IMR-90 (cell line): ENCODE measurements at regions not wholly inside any gene's neighbourhood (a gene's known extent, or its start where the extent isn't known, plus 50 kb on each side); places are given as distances from the start of the nearest gene placed in this dataset.

Source experiments
- CEBPB ChIP-seq: IDR thresholded peaks from 2 replicates; pipeline ENCODE4 v1.6.1; 2012; ENCODE audit warnings: low read depth, low read length, improper control_type of control experiment
- FOS ChIP-seq: fragments of 150-350 bp; IDR thresholded peaks from 2 replicates; pipeline ENCODE4 v1.6.1; 2016; ENCODE audit warnings: low read depth, low read length
- MAFK ChIP-seq: IDR thresholded peaks from 2 replicates; pipeline ENCODE4 v1.6.1; 2012; ENCODE audit warnings: low read depth, low read length, improper control_type of control experiment
- NFE2L2 ChIP-seq: fragments of 150-350 bp; IDR thresholded peaks from 2 replicates; pipeline ENCODE4 v1.6.1; 2016; ENCODE audit warnings: low read depth, mild to moderate bottlenecking, low read length
- POLR2A ChIP-seq: IDR thresholded peaks from 2 replicates; pipeline ENCODE4 v1.6.1; 2012; ENCODE audit warnings: mild to moderate bottlenecking, low read depth, low read length
- RFX5 ChIP-seq: IDR thresholded peaks from 2 replicates; pipeline ENCODE4 v1.8.0; 2012; ENCODE audit warnings: low read depth, mild to moderate bottlenecking, low read length, moderate library complexity
- TF ChIP-seq, protein P1 (sequence below): conservative IDR thresholded peaks from 2 replicates; pipeline ENCODE4 v1.5.1; 2012; ENCODE audit warnings: mild to moderate bottlenecking, low read depth, low read length, improper control_type of control experiment

DNA sequence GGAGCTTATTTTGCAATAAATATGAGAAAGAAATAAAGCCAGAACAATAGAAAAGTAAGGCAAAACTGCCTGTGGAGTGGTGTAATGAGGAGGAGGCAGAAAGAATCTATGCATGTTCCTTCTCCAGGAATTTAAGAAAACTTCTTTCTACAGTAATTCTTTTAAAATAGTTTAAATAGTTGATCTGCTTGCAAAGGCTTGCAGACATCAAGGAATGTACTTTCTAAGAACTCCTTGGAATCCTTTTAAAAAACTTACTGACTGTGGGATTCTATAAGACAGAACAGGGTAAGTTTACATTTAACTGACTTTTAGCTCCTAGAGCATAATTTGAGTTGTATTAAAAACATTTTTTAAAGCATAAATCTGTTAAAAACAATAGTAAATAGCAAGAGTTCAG, 63.2 kb upstream of the ALB start:
- TF ChIP-seq, protein P1, sequence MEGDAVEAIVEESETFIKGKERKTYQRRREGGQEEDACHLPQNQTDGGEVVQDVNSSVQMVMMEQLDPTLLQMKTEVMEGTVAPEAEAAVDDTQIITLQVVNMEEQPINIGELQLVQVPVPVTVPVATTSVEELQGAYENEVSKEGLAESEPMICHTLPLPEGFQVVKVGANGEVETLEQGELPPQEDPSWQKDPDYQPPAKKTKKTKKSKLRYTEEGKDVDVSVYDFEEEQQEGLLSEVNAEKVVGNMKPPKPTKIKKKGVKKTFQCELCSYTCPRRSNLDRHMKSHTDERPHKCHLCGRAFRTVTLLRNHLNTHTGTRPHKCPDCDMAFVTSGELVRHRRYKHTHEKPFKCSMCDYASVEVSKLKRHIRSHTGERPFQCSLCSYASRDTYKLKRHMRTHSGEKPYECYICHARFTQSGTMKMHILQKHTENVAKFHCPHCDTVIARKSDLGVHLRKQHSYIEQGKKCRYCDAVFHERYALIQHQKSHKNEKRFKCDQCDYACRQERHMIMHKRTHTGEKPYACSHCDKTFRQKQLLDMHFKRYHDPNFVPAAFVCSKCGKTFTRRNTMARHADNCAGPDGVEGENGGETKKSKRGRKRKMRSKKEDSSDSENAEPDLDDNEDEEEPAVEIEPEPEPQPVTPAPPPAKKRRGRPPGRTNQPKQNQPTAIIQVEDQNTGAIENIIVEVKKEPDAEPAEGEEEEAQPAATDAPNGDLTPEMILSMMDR = no peak
- TF ChIP-seq MAFK (no peak), POLR2A (no peak), CEBPB (no peak), FOS (no peak), RFX5 (no peak), NFE2L2 (no peak)
